ENCODE measurements at regions not wholly inside any gene's neighbourhood (a gene's known extent, or its start where the extent isn't known, plus 50 kb on each side); places are given as distances from the start of the nearest gene placed in this dataset.

GRCh38 chr10:9743639-9744038, 1274.0 kb upstream of the CELF2 start:
- no peak overlapping the region for H3K27ac Mint-ChIP-seq (ENCODE audit: unreplicated experiment)
- H3K27me3 ChIP-seq (ENCODE audit: insufficient read depth, low read length) = no peaks in the 10 kb centered on the region
- H3K36me3 Mint-ChIP-seq (ENCODE audit: low read depth, unreplicated experiment) = no peaks in the 10 kb centered on the region
- no peak for FAIRE-seq
- no peak overlapping the region for H3K27ac ChIP-seq (ENCODE audit: low read depth, low read length)
- no peaks in the 10 kb centered on the region for H3K79me2 ChIP-seq (ENCODE audit: insufficient read depth, low read length)
- H3K4me3 ChIP-seq (ENCODE audit: insufficient read depth, low read depth, low read length) = no peak overlapping the region
- no peak overlapping the region for H2AFZ ChIP-seq (ENCODE audit: low read depth, low read length)
- no peak overlapping the region for H3K4me2 ChIP-seq (ENCODE audit: low read length)
- H3K4me1 ChIP-seq (ENCODE audit: insufficient read depth, low read length) = no peaks in the 10 kb centered on the region
- H3K27me3 Mint-ChIP-seq (ENCODE audit: low read depth, unreplicated experiment) = no peaks in the 10 kb centered on the region
- H3K4me1 Mint-ChIP-seq (ENCODE audit: low read depth, unreplicated experiment) = peaks cover 1% of the 10 kb centered on the region
- H3K36me3 ChIP-seq (ENCODE audit: insufficient read depth, low read length) = no peaks in the 10 kb centered on the region
- H3K4me3 Mint-ChIP-seq (ENCODE audit: unreplicated experiment) = no peak overlapping the region
- no peak overlapping the region for H3K9ac ChIP-seq (ENCODE audit: low read length)
- H3K9me3 ChIP-seq (ENCODE audit: insufficient read depth, low read depth, low read length) = no peaks in the 10 kb centered on the region
- no peaks in the 10 kb centered on the region for H4K20me1 ChIP-seq (ENCODE audit: insufficient read depth, low read length)
- no peaks in the 10 kb centered on the region for H3K9me3 Mint-ChIP-seq (ENCODE audit: unreplicated experiment)
- TF ChIP-seq CTCF (IDR thresholded peaks at IDR 0.05; ENCODE audit: insufficient read depth, low read depth, low read length) = no peak
- no peak for TF ChIP-seq EZH2 (IDR thresholded peaks at IDR 0.05; ENCODE audit: insufficient read depth, low read length)
- DNase-seq (ENCODE audit: low read depth) = no peak

- no peaks in the 10 kb centered on the region for H3K79me2 ChIP-seq (ENCODE audit: insufficient read depth, low read length)
- no peak overlapping the region for H3K27ac Mint-ChIP-seq (ENCODE audit: unreplicated experiment)
These were observed 1272.5 kb upstream of the CELF2 start for GRCh38 chr10:9745158-9745557.

More at GRCh38 chr10:9745158-9745557, 1272.5 kb upstream of the CELF2 start:
- no peaks in the 10 kb centered on the region for H3K9me3 ChIP-seq (ENCODE audit: insufficient read depth, low read depth, low read length)
- no peaks in the 10 kb centered on the region for H3K36me3 Mint-ChIP-seq (ENCODE audit: low read depth, unreplicated experiment)
- DNase-seq (ENCODE audit: low read depth) = no peak
- no peak overlapping the region for H2AFZ ChIP-seq (ENCODE audit: low read depth, low read length)
- no peak for FAIRE-seq
- no peak overlapping the region for H3K4me3 ChIP-seq (ENCODE audit: insufficient read depth, low read depth, low read length)
- no peaks in the 10 kb centered on the region for H3K27me3 Mint-ChIP-seq (ENCODE audit: low read depth, unreplicated experiment)
- H3K4me1 Mint-ChIP-seq (ENCODE audit: low read depth, unreplicated experiment) = peaks cover 1% of the 10 kb centered on the region
- H3K4me3 Mint-ChIP-seq (ENCODE audit: unreplicated experiment) = no peak overlapping the region
- no peaks in the 10 kb centered on the region for H3K4me1 ChIP-seq (ENCODE audit: insufficient read depth, low read length)
- H3K4me2 ChIP-seq (ENCODE audit: low read length) = no peak overlapping the region
- H3K36me3 ChIP-seq (ENCODE audit: insufficient read depth, low read length) = no peaks in the 10 kb centered on the region
- TF ChIP-seq EZH2 (IDR thresholded peaks at IDR 0.05; ENCODE audit: insufficient read depth, low read length) (no peak), CTCF (IDR thresholded peaks at IDR 0.05; ENCODE audit: insufficient read depth, low read depth, low read length) (no peak)
- H3K27me3 ChIP-seq (ENCODE audit: insufficient read depth, low read length) = no peaks in the 10 kb centered on the region
- no peaks in the 10 kb centered on the region for H3K9me3 Mint-ChIP-seq (ENCODE audit: unreplicated experiment)
- no peaks in the 10 kb centered on the region for H4K20me1 ChIP-seq (ENCODE audit: insufficient read depth, low read length)
- H3K27ac ChIP-seq (ENCODE audit: low read depth, low read length) = no peak overlapping the region
- no peak overlapping the region for H3K9ac ChIP-seq (ENCODE audit: low read length)
